ENCODE measurements at regions not wholly inside any gene's neighbourhood (a gene's known extent, or its start where the extent isn't known, plus 50 kb on each side); places are given as distances from the start of the nearest gene placed in this dataset.

DNA sequence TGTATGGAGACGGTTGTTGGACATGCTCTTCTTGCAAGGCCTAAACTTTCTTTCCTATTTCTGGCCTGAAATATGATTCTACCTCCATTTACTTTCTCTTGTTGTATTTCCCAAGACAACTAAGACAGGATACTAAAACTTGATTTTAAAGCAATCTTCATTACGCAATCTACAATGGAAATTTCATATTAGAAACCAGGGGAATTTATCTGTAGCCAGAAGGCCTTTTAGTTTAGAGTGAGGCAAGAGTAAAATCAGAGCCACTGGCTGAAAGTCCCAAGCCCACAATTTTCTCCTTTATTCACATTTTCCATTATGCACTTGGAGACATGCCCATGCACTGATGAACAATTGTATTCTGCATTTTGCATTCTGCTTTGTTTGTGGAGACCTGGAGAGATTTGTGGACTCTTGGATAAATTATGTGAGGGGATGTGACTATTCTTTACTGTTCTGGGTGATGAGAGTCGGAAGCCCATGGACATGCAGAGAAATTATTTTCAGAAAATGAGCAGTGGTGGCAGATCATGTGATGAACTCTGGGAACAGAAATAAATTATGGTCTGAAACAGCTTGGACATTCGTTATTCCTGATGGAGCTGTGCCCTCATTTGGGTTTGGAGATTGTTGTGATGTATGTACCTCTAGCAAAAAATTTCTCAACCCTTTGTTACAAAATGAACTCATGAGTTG is 336.8 kb downstream of the SEC16B start:
- ATAC-seq: no peak
- DNase-seq: no peak
- H3K4me3 ChIP-seq: no peak overlapping the region
- no peaks in the 10 kb centered on the region for H3K27me3 ChIP-seq
- no peaks in the 10 kb centered on the region for H3K36me3 ChIP-seq
- H3K4me1 ChIP-seq: no peaks in the 10 kb centered on the region
- H3K27ac ChIP-seq: no peak overlapping the region
- intact Hi-C loops (cut with DNase I): no loop called here
- no peaks in the 10 kb centered on the region for H3K9me3 ChIP-seq
- TF ChIP-seq, protein P1, sequence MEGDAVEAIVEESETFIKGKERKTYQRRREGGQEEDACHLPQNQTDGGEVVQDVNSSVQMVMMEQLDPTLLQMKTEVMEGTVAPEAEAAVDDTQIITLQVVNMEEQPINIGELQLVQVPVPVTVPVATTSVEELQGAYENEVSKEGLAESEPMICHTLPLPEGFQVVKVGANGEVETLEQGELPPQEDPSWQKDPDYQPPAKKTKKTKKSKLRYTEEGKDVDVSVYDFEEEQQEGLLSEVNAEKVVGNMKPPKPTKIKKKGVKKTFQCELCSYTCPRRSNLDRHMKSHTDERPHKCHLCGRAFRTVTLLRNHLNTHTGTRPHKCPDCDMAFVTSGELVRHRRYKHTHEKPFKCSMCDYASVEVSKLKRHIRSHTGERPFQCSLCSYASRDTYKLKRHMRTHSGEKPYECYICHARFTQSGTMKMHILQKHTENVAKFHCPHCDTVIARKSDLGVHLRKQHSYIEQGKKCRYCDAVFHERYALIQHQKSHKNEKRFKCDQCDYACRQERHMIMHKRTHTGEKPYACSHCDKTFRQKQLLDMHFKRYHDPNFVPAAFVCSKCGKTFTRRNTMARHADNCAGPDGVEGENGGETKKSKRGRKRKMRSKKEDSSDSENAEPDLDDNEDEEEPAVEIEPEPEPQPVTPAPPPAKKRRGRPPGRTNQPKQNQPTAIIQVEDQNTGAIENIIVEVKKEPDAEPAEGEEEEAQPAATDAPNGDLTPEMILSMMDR (IDR thresholded peaks at IDR 0.05): no peak

DNA sequence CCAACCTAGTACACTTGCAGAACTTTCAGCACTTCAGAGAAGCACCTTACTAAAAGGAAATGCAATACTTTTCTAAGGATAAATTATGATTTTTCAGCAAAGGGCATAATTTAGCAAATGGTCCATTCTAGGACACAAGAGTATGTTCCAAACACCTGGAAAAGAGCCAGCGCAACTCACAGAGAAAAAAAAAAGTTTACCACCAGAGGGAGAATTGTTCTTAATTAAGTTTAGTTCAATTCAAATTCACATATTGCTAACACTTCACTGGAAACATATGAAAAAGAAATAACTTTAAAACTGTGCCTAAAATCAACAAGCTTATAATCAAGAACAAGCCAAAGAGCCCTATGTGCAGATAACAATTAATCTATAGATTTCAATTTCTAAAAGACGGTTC is 338.1 kb downstream of the SEC16B start:
- TF ChIP-seq, protein P1 (IDR thresholded peaks at IDR 0.05): no peak
- no peak overlapping the region for H3K27ac ChIP-seq
- DNase-seq (no peak), ATAC-seq (no peak)
- no peaks in the 10 kb centered on the region for H3K4me1 ChIP-seq
- intact Hi-C loops (cut with DNase I): no loop called here
- no peak overlapping the region for H3K4me3 ChIP-seq
- H3K36me3 ChIP-seq: no peaks in the 10 kb centered on the region
- H3K9me3 ChIP-seq: no peaks in the 10 kb centered on the region
- H3K27me3 ChIP-seq: no peaks in the 10 kb centered on the region

DNA sequence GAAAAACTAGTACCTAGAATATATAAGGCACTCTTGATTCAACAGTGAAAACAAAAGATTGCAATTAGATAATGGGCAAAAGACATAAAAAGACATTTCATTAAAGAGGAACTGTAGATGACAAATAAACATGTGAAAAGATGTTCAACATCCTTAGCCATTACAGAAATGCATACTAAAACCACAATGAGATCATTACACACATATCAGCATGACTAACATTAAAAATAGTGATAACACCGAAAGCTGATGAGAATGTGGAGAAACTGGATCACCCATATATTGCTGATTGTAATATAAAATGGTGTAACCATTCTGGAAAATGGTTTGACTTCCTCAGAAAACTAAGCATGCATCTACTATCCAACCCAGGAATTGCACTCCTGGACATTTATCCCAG is 340.3 kb downstream of the SEC16B start:
- H3K4me3 ChIP-seq: no peak overlapping the region
- TF ChIP-seq, protein P1 (IDR thresholded peaks at IDR 0.05): no peak
- no peaks in the 10 kb centered on the region for H3K36me3 ChIP-seq
- H3K27ac ChIP-seq: no peak overlapping the region
- ATAC-seq (no peak), DNase-seq (no peak)
- H3K4me1 ChIP-seq: no peaks in the 10 kb centered on the region
- intact Hi-C loops (cut with DNase I): no loop called here
- H3K27me3 ChIP-seq: no peaks in the 10 kb centered on the region
- H3K9me3 ChIP-seq: no peaks in the 10 kb centered on the region

DNA sequence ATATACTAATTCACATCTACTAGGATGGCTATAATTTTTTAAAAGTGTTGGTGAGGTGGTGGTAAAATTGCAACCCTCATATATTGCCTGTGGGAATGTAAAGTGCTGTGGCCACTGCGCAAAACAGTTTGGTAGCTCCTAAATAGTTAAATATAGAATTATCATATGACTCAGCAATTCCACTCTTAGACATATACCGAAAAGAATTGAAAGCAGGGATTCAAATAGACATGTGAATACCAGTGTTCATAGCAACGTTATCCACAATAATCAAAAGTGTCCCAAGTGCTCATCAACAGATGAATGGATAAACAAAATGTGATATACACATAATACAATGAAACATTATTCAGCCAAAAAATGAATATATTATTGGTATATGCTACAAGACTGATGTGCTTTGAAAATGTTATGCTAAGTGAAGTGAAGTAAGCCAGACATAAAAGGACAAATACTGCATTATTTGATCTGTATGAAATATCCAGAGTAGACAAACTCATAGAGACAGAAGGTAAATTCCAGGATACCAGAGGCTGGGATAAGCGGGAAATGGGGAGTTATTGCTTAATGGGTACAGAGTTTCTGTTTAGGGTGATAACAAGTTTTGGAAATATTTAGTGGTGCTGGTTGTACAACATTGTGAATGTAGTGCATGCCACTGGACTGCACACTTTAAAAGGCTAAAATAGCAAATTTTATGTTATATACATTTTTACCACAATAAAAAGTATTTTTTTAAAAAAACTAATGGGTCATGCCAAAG is 342.5 kb downstream of the SEC16B start:
- Histone ChIP-seq H3K27ac (no peak overlapping the region), H3K27me3 (no peaks in the 10 kb centered on the region), H3K9me3 (no peaks in the 10 kb centered on the region), H3K4me1 (no peaks in the 10 kb centered on the region), H3K4me3 (no peak overlapping the region), H3K36me3 (no peaks in the 10 kb centered on the region)
- no peak for DNase-seq
- intact Hi-C loops (cut with DNase I): no loop called here
- TF ChIP-seq, protein P1 (IDR thresholded peaks at IDR 0.05): no peak
- no peak for ATAC-seq

DNA sequence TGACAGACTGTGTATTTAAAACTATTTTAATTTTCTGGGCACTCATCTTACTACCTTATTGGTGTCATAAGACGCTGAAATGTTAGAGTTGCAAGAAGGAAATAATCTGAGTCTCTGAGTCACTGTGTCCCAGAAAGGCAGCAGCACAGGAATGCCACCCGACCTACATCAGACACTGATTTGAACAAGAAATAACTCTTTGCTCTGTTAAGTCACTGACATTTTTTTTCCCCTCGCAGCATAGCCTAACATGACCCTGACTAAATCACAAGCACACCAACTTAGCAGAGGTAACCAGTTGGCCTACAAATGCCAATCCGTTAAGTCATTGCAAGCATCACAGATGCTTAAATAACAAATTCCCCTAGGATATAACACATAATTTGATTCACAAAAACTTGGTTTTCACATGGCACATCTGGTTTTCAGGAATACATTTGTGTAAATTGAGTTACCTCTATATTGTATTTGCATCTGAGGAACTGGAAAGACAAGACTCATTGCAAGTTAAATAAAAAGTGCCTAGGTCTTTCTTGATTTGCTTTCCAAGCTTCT is 349.1 kb downstream of the SEC16B start:
- ATAC-seq (no peak), DNase-seq (no peak)
- Histone ChIP-seq H3K9me3 (no peaks in the 10 kb centered on the region), H3K36me3 (no peaks in the 10 kb centered on the region), H3K27me3 (no peaks in the 10 kb centered on the region), H3K4me3 (no peak overlapping the region), H3K27ac (no peak overlapping the region), H3K4me1 (no peaks in the 10 kb centered on the region)
- intact Hi-C loops (cut with DNase I): no loop called here
- TF ChIP-seq, protein P1 (IDR thresholded peaks at IDR 0.05): no peak
